IMR-90 (cell line): ENCODE measurements at regions not wholly inside any gene's neighbourhood (a gene's known extent, or its start where the extent isn't known, plus 50 kb on each side); places are given as distances from the start of the nearest gene placed in this dataset.
A peak's percentile ranks its signal among the peaks of the same experiment; 100 is the strongest.

Source experiments
- ATAC-seq: fragments of 200-7000 bp; cut with Tn5 transposase; 2 replicates; pipeline ENCODE4 v1.9.1; 2020; ENCODE audit warnings: low read depth, mild to moderate bottlenecking, moderate library complexity
- BruUV-seq: library from RNA; stranded (reverse); fragments of 400-500 nt; replicated peaks from 2 replicates; lab custom pipeline; 2021; lab: Mats Ljungman, UMichigan
- CTCF ChIA-PET: fragments of 300-600 bp; formaldehyde crosslinking; extraction: SDS; loops from one replicate; lab custom pipeline; 2021; ENCODE audit warnings: antibody characterized with exemption; lab: Yijun Ruan, JAX
- POLR2A ChIA-PET: fragments of 300-600 bp; sonication (Branson Sonifier 250); formaldehyde crosslinking; loops from one replicate; lab custom pipeline; 2022; ENCODE audit warnings: antibody characterized with exemption; ENCODE audit not compliant: unreplicated experiment; lab: Charles Lee
- DNase-seq: peaks from one replicate; pipeline ENCODE4 v3.0.0; 2013
- H2AFZ ChIP-seq: replicated peaks from 2 replicates; pipeline ENCODE3; 2013; ENCODE audit warnings: low read length, mild to moderate bottlenecking; ENCODE audit not compliant: poor library complexity
- H2AK5ac ChIP-seq: 2 replicates; pipeline ENCODE4 v1.6.1; 2013; ENCODE audit warnings: low read depth, low read length, inconsistent platforms
- H2AK9ac ChIP-seq: replicated peaks from 2 replicates; pipeline ENCODE3; 2013; ENCODE audit warnings: mild to moderate bottlenecking, low read depth, low read length, moderate library complexity; ENCODE audit not compliant: poor library complexity
- H2BK120ac ChIP-seq: 2 replicates; pipeline ENCODE4 v1.6.1; 2013; ENCODE audit warnings: low read depth, low read length, inconsistent platforms
- H2BK15ac ChIP-seq: 3 replicates; pipeline ENCODE4 v1.6.1; 2013; ENCODE audit warnings: low read depth, low read length, inconsistent platforms
- H2BK20ac ChIP-seq: 2 replicates; pipeline ENCODE4 v1.6.1; 2013; ENCODE audit warnings: low read depth, mild to moderate bottlenecking, inconsistent platforms, low read length, moderate library complexity
- H2BK5ac ChIP-seq: 2 replicates; pipeline ENCODE4 v1.6.1; 2013; ENCODE audit warnings: mild to moderate bottlenecking, low read depth, low read length, inconsistent platforms; ENCODE audit not compliant: poor library complexity, severe bottlenecking
- H3K14ac ChIP-seq: replicated peaks from 2 replicates; pipeline ENCODE4 v1.6.1; 2013; ENCODE audit warnings: low read depth, low read length, inconsistent platforms
- H3K18ac ChIP-seq: 2 replicates; pipeline ENCODE4 v1.6.1; 2013; ENCODE audit warnings: low read depth, low read length, control low read depth
- H3K23ac ChIP-seq: 2 replicates; pipeline ENCODE4 v1.6.1; 2013; ENCODE audit warnings: low read depth, low read length, inconsistent platforms
- H3K27ac ChIP-seq: 2 replicates; pipeline ENCODE4 v1.5.1; 2013; ENCODE audit warnings: mild to moderate bottlenecking, control low read depth, low read length; ENCODE audit not compliant: insufficient read depth
- H3K27me3 ChIP-seq: 2 replicates; pipeline ENCODE4 v1.6.1; 2013; ENCODE audit warnings: low read length; ENCODE audit not compliant: control insufficient read depth, insufficient read depth
- H3K36me3 ChIP-seq: 2 replicates; pipeline ENCODE4 v1.6.1; 2013; ENCODE audit warnings: low read length, mixed read lengths; ENCODE audit not compliant: control insufficient read depth, insufficient read depth
- H3K4ac ChIP-seq: 2 replicates; pipeline ENCODE4 v1.6.1; 2013; ENCODE audit warnings: low read depth, low read length, inconsistent platforms
- H3K4me1 ChIP-seq: 2 replicates; pipeline ENCODE4 v1.6.1; 2013; ENCODE audit warnings: low read length, mixed read lengths; ENCODE audit not compliant: control insufficient read depth, insufficient read depth
- H3K4me2 ChIP-seq: 2 replicates; pipeline ENCODE4 v1.6.1; 2013; ENCODE audit warnings: low read depth, mild to moderate bottlenecking, control low read depth, low read length, moderate library complexity
- H3K4me3 ChIP-seq: 2 replicates; pipeline ENCODE4 v1.5.1; 2013; ENCODE audit warnings: low read depth, mild to moderate bottlenecking, control low read depth, low read length, moderate library complexity; ENCODE audit not compliant: insufficient read depth
- H3K56ac ChIP-seq: 2 replicates; pipeline ENCODE4 v1.6.1; 2013; ENCODE audit warnings: low read length, inconsistent platforms; ENCODE audit not compliant: insufficient read depth; ENCODE audit errors: extremely low read depth
- H3K79me1 ChIP-seq, 2 experiments: 2 replicates each; pipeline ENCODE4 v1.6.1; 2013; ENCODE audit warnings: low read length in 2 of 2, inconsistent platforms in 1 of 2, low read depth in 1 of 2
- H3K9ac ChIP-seq: 2 replicates; pipeline ENCODE4 v1.6.1; 2013; ENCODE audit warnings: low read depth, low read length, control low read depth
- H3K9me1 ChIP-seq: 2 replicates; pipeline ENCODE4 v1.6.1; 2013; ENCODE audit warnings: low read length, inconsistent platforms; ENCODE audit not compliant: insufficient read depth
- H3K9me3 ChIP-seq: 2 replicates; pipeline ENCODE4 v1.6.1; 2013; ENCODE audit warnings: low read length; ENCODE audit not compliant: control insufficient read depth, insufficient read depth
- H4K20me1 ChIP-seq: 2 replicates; pipeline ENCODE4 v1.6.1; 2013; ENCODE audit warnings: low read length, inconsistent platforms; ENCODE audit not compliant: insufficient read depth
- H4K5ac ChIP-seq: 2 replicates; pipeline ENCODE4 v1.6.1; 2013; ENCODE audit warnings: mild to moderate bottlenecking, low read depth, low read length, control low read depth
- H4K8ac ChIP-seq, 2 experiments: 2 replicates each; pipeline ENCODE4 v1.6.1; 2013; ENCODE audit warnings: low read depth in 2 of 2, low read length in 2 of 2, control low read depth in 1 of 2, inconsistent platforms in 1 of 2
- H4K91ac ChIP-seq: 2 replicates; pipeline ENCODE4 v1.6.1; 2013; ENCODE audit warnings: low read depth, low read length, inconsistent platforms; ENCODE audit not compliant: insufficient read depth
- WGBS, 2 experiments: methylation state at CpG; one replicate each; pipeline versions ENCODE4 v1.1.5 to v1.1.7; 2013; ENCODE audit warnings: missing lambda C conversion rate in 2 of 2; ENCODE audit not compliant: insufficient read length in 1 of 2; ENCODE audit errors: extremely low coverage in 2 of 2; 5-methylcytosine and 5-hydroxymethylcytosine counted together
- dilution Hi-C: fragments of 300-500 bp; cut with HindIII; formaldehyde crosslinking; loops from one replicate; pipeline ENCODE4 v1.14.3; 2018; ENCODE audit warnings: low sequenced_read_pairs; ENCODE audit not compliant: unreplicated experiment
- in situ Hi-C: fragments of 300-500 bp; cut with MboI; formaldehyde crosslinking; loops from 3 replicates; pipeline ENCODE4 v1.14.3; 2019; ENCODE audit warnings: low sequenced_read_pairs, inconsistent platforms, mixed read lengths
- intact Hi-C: fragments of 100-400 bp; cut with micrococcal nuclease; formaldehyde crosslinking; loops from 2 replicates; pipeline ENCODE4 v1.10.0; 2022
- TF ChIP-seq, protein P1 (sequence below): fragments of 150-350 bp; IDR thresholded peaks from 2 replicates; pipeline ENCODE4 v1.6.1; 2016; ENCODE audit warnings: low read depth, mild to moderate bottlenecking, low read length, moderate library complexity, borderline replicate concordance

DNA sequence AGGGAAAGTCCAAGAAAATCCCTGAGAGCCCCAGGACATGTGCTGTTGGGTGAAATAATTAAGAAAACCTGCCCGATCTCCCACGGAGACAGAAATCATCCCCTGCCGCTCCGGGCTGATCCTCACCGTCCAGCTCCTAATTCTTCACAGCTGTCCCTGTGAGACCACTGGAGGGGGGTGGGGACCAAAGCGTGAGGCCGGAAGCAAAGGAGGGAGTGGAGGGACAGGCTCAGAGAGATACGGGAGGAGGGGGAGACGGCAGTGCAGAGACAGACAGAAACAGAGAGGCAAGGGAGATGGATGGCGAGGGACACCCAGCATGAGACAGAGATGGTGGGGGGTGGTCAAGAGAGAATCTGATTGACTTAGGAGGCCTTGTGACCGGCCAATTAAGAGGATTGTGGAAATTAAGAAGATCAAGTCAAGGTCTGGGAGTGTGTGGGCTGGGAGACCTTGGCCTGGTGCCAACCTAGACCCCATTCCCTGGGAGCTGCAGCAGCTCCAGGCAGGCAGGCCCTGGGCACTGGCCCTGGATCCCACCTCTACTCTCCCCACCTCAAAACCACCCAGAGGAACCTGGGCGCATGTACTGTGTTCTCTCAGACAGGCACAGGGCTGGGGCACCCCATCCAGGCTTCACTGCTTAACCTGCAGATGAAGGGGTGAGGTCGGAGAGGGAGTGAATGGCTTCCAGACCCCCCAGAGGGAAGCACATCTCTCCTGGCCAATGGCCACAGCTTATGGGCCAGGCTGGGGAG, 113.2 kb upstream of the ALDH1A3 start:
- Histone ChIP-seq H3K79me1 (no peaks in the 10 kb centered on the region), H2AK9ac (no peak overlapping the region), H3K14ac (no peak overlapping the region), H4K20me1 (no peaks in the 10 kb centered on the region), H2AFZ (peak overlapping the region; percentile 73), H2BK120ac (no peak overlapping the region; the same call in 1 of the 2 replicates), H3K27me3 (peaks cover 2% of the 10 kb centered on the region; the same call in 1 of the 2 replicates), H3K36me3 (no peaks in the 10 kb centered on the region), H3K27ac (no peak overlapping the region), H2BK15ac (no peak overlapping the region; the same call in 2 of the 3 replicates), H3K56ac (no peak overlapping the region), H2BK20ac (no peak overlapping the region), H3K9ac (no peak overlapping the region), H3K4ac (no peak overlapping the region; the same call in 1 of the 2 replicates), H3K4me2 (no peak overlapping the region), H2AK5ac (peak overlapping the region; percentile 52; the same call in 1 of the 2 replicates), H3K4me1 (peaks cover 8% of the 10 kb centered on the region), H4K8ac (no peak overlapping the region), H4K5ac (no peak overlapping the region), H3K18ac (no peak overlapping the region; the same call in 1 of the 2 replicates), H3K9me3 (no peaks in the 10 kb centered on the region), H3K9me1 (peaks cover under 1% of the 10 kb centered on the region; the same call in 1 of the 2 replicates), H3K4me3 (no peak overlapping the region), H2BK5ac (no peak overlapping the region), H3K23ac (no peak overlapping the region), H4K91ac (no peak overlapping the region)
- TF ChIP-seq, protein P1, sequence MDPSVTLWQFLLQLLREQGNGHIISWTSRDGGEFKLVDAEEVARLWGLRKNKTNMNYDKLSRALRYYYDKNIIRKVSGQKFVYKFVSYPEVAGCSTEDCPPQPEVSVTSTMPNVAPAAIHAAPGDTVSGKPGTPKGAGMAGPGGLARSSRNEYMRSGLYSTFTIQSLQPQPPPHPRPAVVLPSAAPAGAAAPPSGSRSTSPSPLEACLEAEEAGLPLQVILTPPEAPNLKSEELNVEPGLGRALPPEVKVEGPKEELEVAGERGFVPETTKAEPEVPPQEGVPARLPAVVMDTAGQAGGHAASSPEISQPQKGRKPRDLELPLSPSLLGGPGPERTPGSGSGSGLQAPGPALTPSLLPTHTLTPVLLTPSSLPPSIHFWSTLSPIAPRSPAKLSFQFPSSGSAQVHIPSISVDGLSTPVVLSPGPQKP: no peak
- ChIA-PET CTCF (no interaction called here), POLR2A (no interaction called here)
- no TSS peak for BruUV-seq
- WGBS, 2 experiments: 78% methylated on average over 4 of the region's 13 CpGs; no CpG with 5 or more reads in 1 of the 2 experiments
- in situ Hi-C loops (no loop called here), dilution Hi-C loops (no loop called here), intact Hi-C loops (no loop called here)
- ATAC-seq (no peak), DNase-seq (no peak)
